Left ventricle myocardium inferior (tissue), 1 donor: ENCODE measurements at regions not wholly inside any gene's neighbourhood (a gene's known extent, or its start where the extent isn't known, plus 50 kb on each side); places are given as distances from the start of the nearest gene placed in this dataset.

Source experiments
- DNase-seq: peaks from one replicate; pipeline ENCODE4 v3.0.0-alpha.2; 2020
- H3K27ac ChIP-seq: fragments of 200-600 bp; replicated peaks from 2 replicates; pipeline ENCODE4 v1.8.0; 2021
- H3K27me3 ChIP-seq: fragments of 200-600 bp; 2 replicates; pipeline ENCODE4 v1.8.0; 2021; ENCODE audit warnings: low read depth
- H3K36me3 ChIP-seq: fragments of 200-600 bp; 2 replicates; pipeline ENCODE4 v1.8.0; 2021
- H3K4me1 ChIP-seq: fragments of 200-600 bp; 2 replicates; pipeline ENCODE4 v1.8.0; 2021
- H3K4me3 ChIP-seq: fragments of 200-600 bp; 2 replicates; pipeline ENCODE4 v1.8.0; 2021; ENCODE audit warnings: mild to moderate bottlenecking, moderate library complexity
- H3K9me3 ChIP-seq: fragments of 200-600 bp; replicated peaks from 2 replicates; pipeline ENCODE4 v1.8.0; 2021
- CTCF ChIP-seq: fragments of 200-600 bp; IDR thresholded peaks from 2 replicates; pipeline ENCODE4 v1.8.0; 2021; ENCODE audit warnings: antibody characterized with exemption, mild to moderate bottlenecking, borderline replicate concordance
- intact Hi-C: fragments of 100-400 bp; cut with micrococcal nuclease; formaldehyde crosslinking; loops from one replicate; pipeline ENCODE4 v1.11.0; 2022
- donor health status: DM: no; HTN: yes; CAD: no; lungs with severe emphysema.

DNA sequence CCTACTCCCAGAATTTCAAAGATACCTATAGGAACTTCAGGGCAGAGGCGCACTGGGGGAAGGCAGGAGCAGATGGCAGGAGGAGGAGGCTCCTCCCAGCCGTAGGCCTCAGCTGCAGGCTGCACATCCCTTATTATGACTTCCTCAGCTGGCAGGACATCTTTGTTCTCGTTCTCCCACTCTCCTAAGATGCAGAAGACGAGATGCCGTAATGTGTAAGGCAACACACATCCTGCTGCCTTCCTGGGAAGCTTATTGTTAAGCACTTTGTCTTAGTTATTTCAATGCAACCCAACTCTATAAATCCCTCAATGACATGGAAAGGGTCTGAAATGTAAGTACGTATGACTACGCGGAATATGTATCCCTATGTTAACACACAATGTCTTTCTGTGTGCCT, 599.8 kb upstream of the MGMT start:
- no peak for DNase-seq
- intact Hi-C loops = no loop called here
- no peaks in the 10 kb centered on the region for H3K27me3 ChIP-seq
- H3K27ac ChIP-seq = no peak overlapping the region
- TF ChIP-seq CTCF = no peak
- H3K36me3 ChIP-seq = no peaks in the 10 kb centered on the region
- no peaks in the 10 kb centered on the region for H3K9me3 ChIP-seq
- no peak overlapping the region for H3K4me3 ChIP-seq
- H3K4me1 ChIP-seq = peaks cover 20% of the 10 kb centered on the region

GRCh38 chr10:128867819-128868218, 599.2 kb upstream of the MGMT start:
- DNase-seq = no peak
- intact Hi-C loops = no loop called here
- Histone ChIP-seq H3K4me3 (no peak overlapping the region), H3K27ac (no peak overlapping the region), H3K36me3 (no peaks in the 10 kb centered on the region), H3K27me3 (no peaks in the 10 kb centered on the region), H3K9me3 (no peaks in the 10 kb centered on the region), H3K4me1 (peaks cover 20% of the 10 kb centered on the region)
- no peak for TF ChIP-seq CTCF

DNA sequence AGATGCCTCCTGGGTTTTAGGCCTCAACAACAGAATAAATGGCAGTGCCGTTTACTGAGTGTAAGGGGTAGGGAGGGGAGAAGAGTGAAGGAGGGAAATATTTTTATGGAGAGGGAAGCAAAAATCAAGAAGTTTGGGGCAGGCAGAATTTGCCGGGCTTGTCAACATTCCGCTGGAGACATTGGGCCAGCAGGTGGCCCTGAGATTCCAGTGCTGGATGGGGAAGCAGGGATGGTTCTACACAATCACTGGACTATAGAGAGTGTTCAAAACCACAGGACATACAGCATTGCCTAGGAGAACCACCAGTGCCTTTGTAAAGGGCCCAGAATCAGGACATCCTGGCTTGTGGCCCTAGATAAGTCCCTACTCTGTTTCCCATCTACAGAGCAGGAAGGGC, 598.6 kb upstream of the MGMT start:
- TF ChIP-seq CTCF = no peak
- Histone ChIP-seq H3K4me1 (peaks cover 20% of the 10 kb centered on the region), H3K4me3 (no peak overlapping the region), H3K36me3 (no peaks in the 10 kb centered on the region), H3K27me3 (no peaks in the 10 kb centered on the region), H3K27ac (peak overlapping the region; percentile 54), H3K9me3 (no peaks in the 10 kb centered on the region)
- intact Hi-C loops = no loop called here
- no peak for DNase-seq

GRCh38 chr10:128869101-128869749, 597.8 kb upstream of the MGMT start:
- no peak for TF ChIP-seq CTCF
- Histone ChIP-seq H3K27ac (peak overlapping the region; percentile 54), H3K36me3 (no peaks in the 10 kb centered on the region), H3K4me3 (no peak overlapping the region), H3K4me1 (peaks cover 20% of the 10 kb centered on the region), H3K27me3 (no peaks in the 10 kb centered on the region), H3K9me3 (no peaks in the 10 kb centered on the region)
- intact Hi-C loops = no loop called here
- no peak for DNase-seq

GRCh38 chr10:128870830-128871597, 596.0 kb upstream of the MGMT start:
- Histone ChIP-seq H3K36me3 (no peaks in the 10 kb centered on the region), H3K9me3 (no peaks in the 10 kb centered on the region), H3K4me1 (peaks cover 23% of the 10 kb centered on the region), H3K27me3 (no peaks in the 10 kb centered on the region), H3K4me3 (no peak overlapping the region), H3K27ac (no peak overlapping the region)
- peak; percentile 30 for DNase-seq
- intact Hi-C loops = no loop called here
- TF ChIP-seq CTCF = no peak
